GM19467 (cell line): ENCODE measurements at regions not wholly inside any gene's neighbourhood (a gene's known extent, or its start where the extent isn't known, plus 50 kb on each side); places are given as distances from the start of the nearest gene placed in this dataset.

Experiments used
- ATAC-seq: cut with Tn5 transposase; IDR thresholded peaks from one replicate; pipeline ENCODE4 v1.9.1; 2021; ENCODE audit warnings: mild to moderate bottlenecking, moderate library complexity; ENCODE audit not compliant: unreplicated experiment

DNA sequence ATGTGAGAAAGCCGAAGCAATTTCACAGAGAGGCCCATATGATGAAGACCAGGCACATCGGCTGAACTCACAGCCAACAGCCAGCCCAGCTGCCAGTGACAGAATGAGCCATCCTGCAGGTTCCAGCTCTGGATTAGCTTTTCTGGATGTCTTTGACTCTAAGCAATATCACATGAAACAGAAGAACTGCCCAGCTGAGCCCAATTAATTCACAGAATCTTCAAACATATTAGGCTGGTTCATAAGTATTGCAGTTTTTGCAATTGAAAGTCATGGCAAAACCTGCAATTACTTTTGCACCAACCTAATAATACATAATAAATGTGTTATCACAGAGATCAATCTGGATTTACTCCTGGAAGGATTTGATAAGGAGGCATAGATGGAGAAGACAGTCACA lies 299.9 kb downstream of the RAB28 start:
- no peak for ATAC-seq

GRCh38 chr4:13182133-13182532 lies 302.0 kb downstream of the RAB28 start:
- no peak for ATAC-seq

DNA sequence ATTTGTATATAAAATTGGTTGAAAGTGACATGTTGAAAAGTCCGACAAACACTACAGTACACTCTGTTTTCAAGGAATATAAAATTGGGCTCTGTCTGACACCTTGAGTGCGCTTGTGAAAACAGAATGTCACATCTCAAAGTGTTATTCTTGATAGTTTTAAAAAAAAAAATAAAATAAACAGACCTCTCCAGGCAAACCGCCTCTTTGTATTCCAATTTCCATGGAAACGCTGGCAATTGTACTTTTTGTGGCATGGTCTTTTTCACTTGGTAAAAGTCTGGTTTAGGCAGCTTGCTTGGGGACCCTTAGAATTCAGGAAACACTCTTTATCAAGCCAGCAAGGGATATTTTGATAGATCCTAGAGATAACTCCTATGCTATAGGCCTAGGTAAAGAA lies 302.5 kb downstream of the RAB28 start:
- ATAC-seq: no peak

- no peak for ATAC-seq
These were observed 303.4 kb downstream of the RAB28 start for GRCh38 chr4:13180701-13181100.

- no peak for ATAC-seq
These were observed 305.5 kb downstream of the RAB28 start for GRCh38 chr4:13178621-13179020.

DNA sequence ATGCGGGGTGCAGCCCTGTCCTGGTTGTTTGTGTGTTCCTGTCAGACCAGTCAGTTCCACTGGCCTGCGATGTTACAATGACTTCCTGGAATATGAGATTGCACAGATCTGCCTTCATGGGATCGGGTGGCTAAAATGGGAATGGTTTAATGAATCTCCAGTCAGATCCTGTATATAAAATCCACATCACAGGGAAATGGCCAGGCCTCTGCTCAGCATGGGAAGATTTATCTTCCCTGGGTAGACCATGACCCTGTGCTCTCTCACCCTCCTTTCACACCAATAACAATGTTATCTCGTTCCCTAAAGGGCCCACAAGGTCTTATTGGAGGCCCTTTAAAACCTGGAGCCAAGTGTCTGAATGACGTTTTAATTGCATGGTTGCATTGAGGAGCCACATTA lies 307.4 kb downstream of the RAB28 start:
- no peak for ATAC-seq

DNA sequence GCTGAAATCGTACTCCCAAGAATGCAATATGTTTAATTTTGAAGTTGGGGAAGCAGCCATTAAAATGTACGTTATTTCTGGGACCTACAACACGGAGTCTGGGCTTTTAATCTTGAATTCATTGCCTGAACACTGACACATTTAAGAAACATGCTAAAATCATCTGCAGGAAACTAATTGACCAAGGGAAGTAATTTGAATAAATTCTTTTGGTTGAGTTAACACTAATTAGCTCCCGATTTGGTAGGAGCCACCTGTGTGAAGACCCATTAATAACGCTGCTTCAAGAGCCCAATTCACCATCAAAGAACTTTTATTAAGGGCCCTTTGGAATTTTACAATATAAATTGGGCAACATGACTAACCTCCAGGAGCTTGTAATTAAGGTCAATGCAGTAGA lies 309.2 kb downstream of the RAB28 start:
- no peak for ATAC-seq

DNA sequence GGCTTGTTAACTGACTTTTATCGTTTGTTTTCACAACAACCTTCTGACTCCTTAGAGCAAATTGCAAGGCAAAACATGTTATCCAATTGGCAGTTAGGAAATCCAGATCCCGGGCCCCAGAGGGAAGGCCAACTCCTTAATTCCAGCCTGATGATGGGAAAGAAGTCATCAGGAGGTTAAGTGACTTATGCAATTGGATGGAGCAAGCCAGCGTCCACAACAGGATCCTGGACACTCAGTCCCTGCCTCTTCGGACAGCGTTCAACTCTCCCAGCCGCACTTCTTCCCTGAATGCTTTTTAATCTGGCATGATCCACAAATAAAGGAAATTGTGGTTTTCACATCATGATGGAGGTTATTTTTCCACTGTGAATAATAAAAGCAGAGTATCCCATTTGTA lies 310.1 kb downstream of the RAB28 start:
- no peak for ATAC-seq

DNA sequence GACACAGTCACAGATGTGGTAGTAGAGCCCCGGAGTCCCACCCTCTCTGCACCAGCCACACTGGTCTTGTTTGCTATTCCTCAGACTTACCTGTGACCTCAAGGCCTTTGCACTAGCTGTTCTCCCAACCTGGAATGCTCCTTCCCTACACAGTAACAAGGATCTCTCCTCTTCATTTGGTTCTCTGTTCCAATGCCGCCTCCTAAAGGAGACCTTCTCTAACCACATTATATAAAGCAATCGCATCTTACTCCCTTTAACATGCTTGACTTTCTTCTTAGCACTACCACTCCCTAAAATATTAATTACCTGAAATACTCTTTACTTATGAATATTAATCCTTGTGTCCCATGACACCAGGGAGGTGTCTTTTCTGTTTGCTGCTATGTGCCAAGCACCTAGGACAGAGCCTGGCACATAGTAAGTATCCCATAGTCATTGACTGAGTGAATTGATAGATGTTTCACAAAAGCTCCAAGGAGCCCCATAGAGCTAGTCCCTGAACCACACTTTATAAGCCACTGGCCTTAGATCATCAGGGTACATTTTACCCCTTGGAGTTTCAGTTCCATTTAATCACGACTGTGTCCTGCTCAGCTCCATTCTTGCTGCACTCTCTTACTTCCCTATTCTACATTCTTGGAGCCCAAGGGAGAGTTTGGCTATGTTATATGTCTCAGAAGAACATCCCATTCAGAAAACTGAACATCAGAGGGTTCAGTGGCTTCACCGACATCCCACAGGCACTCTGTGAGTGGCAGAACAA lies 312.7 kb downstream of the RAB28 start:
- ATAC-seq: no peak

DNA sequence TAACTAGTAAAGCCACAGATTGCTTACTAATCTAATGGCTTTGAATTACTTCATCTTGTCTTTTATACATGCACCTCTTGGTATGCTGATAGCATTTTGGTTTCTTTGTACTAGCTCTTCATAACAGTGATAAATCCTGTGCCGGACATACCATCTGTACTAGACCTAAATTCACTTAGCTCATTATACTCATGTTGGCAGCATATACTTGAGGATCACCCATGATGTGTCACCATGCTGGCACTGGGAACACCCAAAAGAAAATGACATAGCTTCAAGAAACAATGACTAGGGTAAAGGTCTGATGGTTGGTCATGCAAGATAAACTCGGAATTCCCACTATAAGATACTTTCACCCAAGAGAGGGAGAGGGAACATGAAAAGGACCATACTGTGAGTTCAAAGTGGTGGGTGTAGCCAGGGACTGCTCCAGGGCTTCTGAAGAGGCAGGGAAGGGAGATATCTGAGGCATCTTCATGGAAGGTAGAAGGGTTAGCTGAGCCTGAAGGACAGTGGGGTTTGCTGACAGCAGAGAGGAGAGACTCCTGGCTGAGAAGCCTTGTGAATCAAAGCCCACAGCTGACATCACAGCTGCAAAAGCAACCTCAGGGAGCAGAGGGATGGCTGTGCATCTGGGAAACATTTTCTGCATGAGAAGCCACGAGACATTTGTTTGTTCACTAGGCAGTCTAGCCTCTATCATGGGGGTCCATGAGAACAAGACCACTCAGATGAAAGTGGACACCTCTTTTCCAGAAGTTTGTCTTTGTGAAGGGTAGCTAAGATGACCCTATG lies 314.2 kb downstream of the RAB28 start:
- ATAC-seq: no peak

- ATAC-seq: no peak
These were observed 315.8 kb downstream of the RAB28 start for GRCh38 chr4:13168326-13168725.

DNA sequence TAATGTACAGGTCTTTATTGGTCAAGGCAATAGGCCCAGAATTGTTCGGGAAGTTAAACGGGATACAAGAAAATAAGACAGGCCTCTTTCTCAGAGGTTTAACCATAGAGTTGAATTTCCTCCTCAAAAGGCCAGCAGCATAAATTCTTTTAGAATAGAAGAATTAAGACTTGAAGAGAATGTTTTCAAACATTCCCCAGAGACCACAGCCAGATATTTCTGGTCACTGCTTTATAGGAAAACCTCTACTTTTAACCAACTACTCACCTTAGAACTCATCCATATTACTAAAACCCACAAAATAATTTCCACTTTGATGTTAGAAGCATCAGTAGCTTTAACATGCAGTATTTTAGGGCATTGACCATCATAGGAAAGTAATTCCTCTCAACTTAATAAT lies 317.9 kb downstream of the RAB28 start:
- ATAC-seq: no peak

DNA sequence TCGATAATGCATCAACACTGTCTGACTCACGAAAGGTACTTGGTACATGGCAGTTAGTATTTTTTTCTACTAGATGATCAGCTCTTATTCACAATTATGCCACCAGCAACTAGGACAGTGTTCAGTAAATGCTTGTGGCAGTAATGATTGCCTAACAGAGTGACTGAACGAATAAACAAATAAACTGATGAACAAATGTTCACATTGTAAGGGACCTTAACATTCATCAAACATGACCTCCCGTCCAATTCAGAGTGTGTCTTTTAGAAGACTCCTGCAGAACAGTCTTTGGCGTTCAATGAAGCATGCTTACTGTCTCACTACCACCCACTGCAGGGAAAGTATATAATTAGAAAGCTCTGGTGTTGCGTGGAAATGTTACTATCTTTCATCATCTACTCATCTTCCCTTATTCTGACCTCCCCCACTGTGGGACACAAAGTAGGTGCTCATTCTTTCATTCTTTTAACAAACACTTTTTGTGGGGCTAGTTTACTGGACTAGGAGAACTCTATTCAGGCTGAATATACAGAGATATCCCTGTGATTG lies 319.3 kb downstream of the RAB28 start:
- no peak for ATAC-seq

DNA sequence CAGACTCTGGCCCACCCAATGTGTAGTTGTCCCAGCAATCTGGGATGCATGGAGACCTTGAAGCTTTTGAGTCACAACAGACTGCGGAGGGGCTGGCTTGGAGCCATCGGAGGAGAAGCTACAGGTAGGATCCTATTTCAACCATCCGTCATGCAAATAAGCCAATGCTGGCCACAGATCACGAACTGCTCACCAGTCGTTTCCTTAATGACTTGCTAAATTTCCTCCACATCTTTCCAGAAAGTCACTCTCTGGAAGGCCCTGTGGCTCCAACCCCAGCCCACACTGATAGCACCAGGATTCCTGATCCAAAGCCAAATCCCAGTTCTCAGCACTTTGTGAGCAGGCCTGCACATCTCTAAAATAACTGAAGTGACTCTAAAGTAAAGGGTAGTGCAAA lies 321.3 kb downstream of the RAB28 start:
- ATAC-seq: no peak

DNA sequence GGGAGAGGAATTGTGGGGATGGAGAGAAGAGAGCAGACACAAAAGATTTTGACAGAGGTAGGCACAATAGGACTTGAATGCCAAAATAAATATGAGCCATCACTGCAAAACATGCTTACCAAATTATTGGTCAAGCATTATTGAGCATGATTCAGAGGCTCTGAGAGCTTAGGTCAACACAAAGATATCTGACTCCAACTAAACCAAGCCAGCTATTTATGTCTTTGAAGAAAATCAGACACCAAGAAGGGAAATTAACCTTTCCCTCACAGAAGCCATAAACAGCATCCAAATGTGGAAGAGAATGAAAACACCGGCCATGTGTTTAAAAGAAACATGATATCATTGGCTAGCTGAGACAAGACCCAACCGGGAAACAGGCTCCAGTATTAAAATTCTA lies 323.2 kb downstream of the RAB28 start:
- no peak for ATAC-seq

DNA sequence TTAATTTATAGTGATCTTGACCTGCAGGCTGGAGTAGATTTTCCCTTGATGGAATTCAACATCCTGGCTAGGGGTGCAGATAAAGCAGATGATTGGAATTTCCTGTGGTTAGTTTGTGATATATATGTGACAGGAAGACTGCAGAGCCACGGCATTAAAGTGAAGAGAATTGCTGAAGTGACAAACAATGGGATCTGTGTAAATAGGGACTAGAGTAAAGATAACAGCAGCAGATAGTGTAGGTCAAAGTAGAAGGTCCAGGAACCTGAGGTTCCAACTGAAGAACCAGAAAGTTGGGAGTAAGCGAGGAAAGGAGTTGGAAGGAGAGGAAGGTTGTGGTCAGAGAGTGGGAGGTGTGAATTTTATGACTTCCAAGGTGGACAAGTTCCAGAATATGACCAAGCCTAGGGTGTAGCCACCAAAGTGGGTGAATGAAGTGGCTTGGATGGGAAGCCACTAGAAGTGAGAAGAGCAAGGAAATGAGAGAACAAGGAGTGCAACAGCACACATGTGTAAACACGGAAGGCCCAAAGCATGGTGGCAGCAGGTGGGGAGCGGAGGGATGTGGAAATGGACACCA lies 325.0 kb downstream of the RAB28 start:
- no peak for ATAC-seq

- ATAC-seq: no peak
These were observed 332.9 kb downstream of the RAB28 start for GRCh38 chr4:13151194-13151593.

GRCh38 chr4:13143222-13144070 lies 340.7 kb downstream of the RAB28 start:
- no peak for ATAC-seq

DNA sequence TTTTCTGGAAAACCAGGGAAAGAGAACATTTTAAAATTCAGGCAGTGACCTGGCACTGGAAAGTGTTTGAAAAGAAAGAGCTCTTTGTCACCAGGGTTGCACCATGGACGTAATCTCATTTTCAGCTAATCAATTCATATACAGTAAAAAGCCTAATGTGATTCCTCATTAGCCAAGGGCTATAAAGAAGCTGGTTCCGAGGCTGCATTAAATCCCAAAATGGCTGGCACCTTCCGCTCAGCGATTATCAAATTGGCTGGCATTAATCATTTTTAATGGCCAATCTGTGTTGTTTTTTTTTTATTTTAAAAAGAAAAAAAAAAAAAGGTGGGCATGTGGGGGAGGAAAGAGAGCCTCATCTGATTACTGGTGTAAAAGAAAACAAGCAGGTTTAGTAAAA lies 341.4 kb downstream of the RAB28 start:
- ATAC-seq: no peak

DNA sequence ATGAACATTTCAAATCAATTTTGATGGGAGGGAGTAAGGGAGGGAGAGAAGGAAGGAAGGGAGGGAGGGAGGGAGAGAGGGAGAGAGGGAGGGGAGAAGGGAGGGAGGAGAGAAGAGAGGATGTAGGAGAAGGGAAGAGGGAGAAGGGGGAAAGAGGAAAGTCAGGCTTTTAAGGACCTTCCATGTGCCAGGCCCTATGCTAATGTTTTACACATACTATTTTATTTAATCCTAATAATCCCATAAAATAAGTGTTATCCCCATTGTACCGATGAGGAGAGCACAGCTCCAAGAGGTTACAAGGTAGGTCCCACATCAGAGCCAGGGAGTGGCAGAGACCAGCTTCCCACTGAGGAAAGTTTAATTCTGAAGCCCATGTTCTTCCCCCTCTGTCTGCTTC lies 341.9 kb downstream of the RAB28 start:
- no peak for ATAC-seq

GRCh38 chr4:13137390-13137789 lies 346.8 kb downstream of the RAB28 start:
- ATAC-seq: no peak
